Neural cell (in vitro differentiated cells): ENCODE measurements at regions not wholly inside any gene's neighbourhood (a gene's known extent, or its start where the extent isn't known, plus 50 kb on each side); places are given as distances from the start of the nearest gene placed in this dataset.

Source experiments
- H2AFZ ChIP-seq: fragments of 200-600, 300-800 bp; sonication (generic), shearing (Covaris generic); 2 replicates; pipeline ENCODE4 v1.6.0; 2014; ENCODE audit warnings: low read depth, mild to moderate bottlenecking, antibody characterized with exemption, low read length, moderate library complexity
- H3F3A ChIP-seq: fragments of 200-600 bp; shearing (Covaris generic); 2 replicates; pipeline ENCODE4 v1.6.1; 2016; ENCODE audit warnings: mild to moderate bottlenecking, moderate library complexity, mixed read lengths, antibody characterized with exemption, low read length; ENCODE audit not compliant: insufficient read depth, poor library complexity, severe bottlenecking
- H3K27ac ChIP-seq: fragments of 200-600, 300-800 bp; sonication (generic), shearing (Covaris generic); 2 replicates; pipeline ENCODE4 v1.5.1; 2014; ENCODE audit warnings: mild to moderate bottlenecking, low read length, moderate library complexity
- H3K27me3 ChIP-seq: fragments of 300-800, 200-600 bp; sonication (generic), shearing (Covaris generic); 2 replicates; pipeline ENCODE4 v1.6.0; 2014; ENCODE audit warnings: mild to moderate bottlenecking, low read depth, low read length, moderate library complexity; ENCODE audit not compliant: insufficient read depth
- H3K36me3 ChIP-seq: fragments of 300-800, 200-600 bp; sonication (generic), shearing (Covaris generic); 2 replicates; pipeline ENCODE4 v1.5.1; 2014; ENCODE audit warnings: mild to moderate bottlenecking, antibody characterized with exemption, low read length, moderate library complexity; ENCODE audit not compliant: insufficient read depth
- H3K4me2 ChIP-seq: fragments of 300-800, 200-600 bp; sonication (generic), shearing (Covaris generic); 2 replicates; pipeline ENCODE4 v1.6.0; 2014; ENCODE audit warnings: mild to moderate bottlenecking, low read length
- H3K4me3 ChIP-seq: fragments of 300-800, 200-600 bp; sonication (generic), shearing (Covaris generic); 2 replicates; pipeline ENCODE4 v1.5.1; 2014; ENCODE audit warnings: mild to moderate bottlenecking, low read length, moderate library complexity
- H3K79me2 ChIP-seq: fragments of 200-600 bp; shearing (Covaris generic); replicated peaks from 2 replicates; pipeline ENCODE4 v1.6.0; 2014; ENCODE audit warnings: mild to moderate bottlenecking, low read length, moderate library complexity; ENCODE audit not compliant: insufficient read depth
- H3K9ac ChIP-seq: fragments of 300-800, 200-600 bp; sonication (generic), shearing (Covaris generic); 2 replicates; pipeline ENCODE4 v1.6.1; 2016; ENCODE audit warnings: mild to moderate bottlenecking, low read length, mixed read lengths
- H3K9me2 ChIP-seq: fragments of 200-600 bp; shearing (Covaris generic); 2 replicates; pipeline ENCODE4 v1.6.1; 2016; ENCODE audit warnings: mild to moderate bottlenecking, low read length, mixed read lengths; ENCODE audit not compliant: insufficient read depth
- H3K9me3 ChIP-seq: fragments of 200-600, 300-800 bp; sonication (generic), shearing (Covaris generic); 2 replicates; pipeline ENCODE4 v1.6.1; 2016; ENCODE audit warnings: mild to moderate bottlenecking, mixed run types, low read length, moderate library complexity, mixed read lengths
- H4K20me1 ChIP-seq: fragments of 200-600 bp; shearing (Covaris generic); 2 replicates; pipeline ENCODE4 v1.6.1; 2016; ENCODE audit warnings: mild to moderate bottlenecking, mixed run types; ENCODE audit not compliant: insufficient read depth
- EP300 ChIP-seq: fragments of 450-650 bp; conservative IDR thresholded peaks from 2 replicates; pipeline ENCODE4 v1.6.1; 2014; ENCODE audit warnings: antibody characterized with exemption, mild to moderate bottlenecking, moderate library complexity; ENCODE audit not compliant: poor library complexity, severe bottlenecking
- EZH2 ChIP-seq: fragments of 200-600, 300-800 bp; shearing (Covaris generic), sonication (generic); IDR thresholded peaks from 2 replicates; pipeline ENCODE4 v1.6.1; 2014; ENCODE audit warnings: antibody characterized with exemption, low read length, borderline replicate concordance, mild to moderate bottlenecking; ENCODE audit not compliant: insufficient read depth, poor library complexity, severe bottlenecking
- MXI1 ChIP-seq: fragments of 450-650 bp; conservative IDR thresholded peaks from 2 replicates; pipeline ENCODE4 v1.6.1; 2014; ENCODE audit warnings: antibody characterized with exemption, mild to moderate bottlenecking; ENCODE audit not compliant: poor library complexity, severe bottlenecking
- POLR2AphosphoS5 ChIP-seq: IDR thresholded peaks from 2 replicates; pipeline ENCODE4 v1.6.1; 2012
- RAD21 ChIP-seq: fragments of 450-650 bp; conservative IDR thresholded peaks from 2 replicates; pipeline ENCODE4 v1.6.1; 2014; ENCODE audit warnings: antibody characterized with exemption, mild to moderate bottlenecking, moderate library complexity
- SMC3 ChIP-seq: fragments of 450-650 bp; conservative IDR thresholded peaks from 2 replicates; pipeline ENCODE4 v1.6.1; 2014; ENCODE audit warnings: antibody characterized with exemption, mild to moderate bottlenecking, moderate library complexity; ENCODE audit not compliant: poor library complexity
- TAF1 ChIP-seq: IDR thresholded peaks from 2 replicates; pipeline ENCODE4 v1.6.1; 2012; ENCODE audit warnings: low read depth
- TF ChIP-seq, protein P1 (sequence below): fragments of 450-650 bp; IDR thresholded peaks from 2 replicates; pipeline ENCODE4 v1.5.1; 2014; ENCODE audit warnings: antibody characterized with exemption, mild to moderate bottlenecking, moderate library complexity; ENCODE audit not compliant: poor library complexity, severe bottlenecking
- TF ChIP-seq, protein P2 (sequence below): IDR thresholded peaks from 2 replicates; pipeline ENCODE4 v1.6.1; 2012; ENCODE audit warnings: borderline replicate concordance

DNA sequence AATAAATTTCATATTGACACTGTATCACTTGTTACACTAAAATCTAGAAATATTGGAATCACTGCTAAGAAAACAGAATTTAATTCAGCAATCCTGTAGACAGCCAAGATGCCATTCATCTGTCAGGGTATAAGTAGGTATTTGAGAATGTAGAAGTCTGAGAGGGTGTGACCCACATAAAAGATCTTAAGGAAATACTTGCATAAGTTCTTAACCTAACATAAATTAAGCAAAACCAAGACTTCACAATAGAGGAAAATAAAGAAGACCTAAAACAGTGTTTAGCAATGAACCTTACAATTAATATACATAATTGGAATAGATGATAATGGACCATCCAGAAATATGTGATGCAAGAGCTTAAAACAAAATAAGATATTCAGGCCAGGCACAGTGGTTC, 636.2 kb downstream of the TBC1D4 start:
- H3K36me3 ChIP-seq, result no peaks in the 10 kb centered on the region
- H3K27me3 ChIP-seq, result no peaks in the 10 kb centered on the region
- no peak overlapping the region for H3K27ac ChIP-seq
- H3K4me2 ChIP-seq, result no peak overlapping the region
- no peaks in the 10 kb centered on the region for H3K79me2 ChIP-seq
- H4K20me1 ChIP-seq, result no peaks in the 10 kb centered on the region
- H3F3A ChIP-seq, result no peaks in the 10 kb centered on the region
- no peak overlapping the region for H2AFZ ChIP-seq
- TF ChIP-seq RAD21, result no peak
- TF ChIP-seq TAF1, result no peak
- TF ChIP-seq POLR2AphosphoS5, result no peak
- TF ChIP-seq, protein P1, sequence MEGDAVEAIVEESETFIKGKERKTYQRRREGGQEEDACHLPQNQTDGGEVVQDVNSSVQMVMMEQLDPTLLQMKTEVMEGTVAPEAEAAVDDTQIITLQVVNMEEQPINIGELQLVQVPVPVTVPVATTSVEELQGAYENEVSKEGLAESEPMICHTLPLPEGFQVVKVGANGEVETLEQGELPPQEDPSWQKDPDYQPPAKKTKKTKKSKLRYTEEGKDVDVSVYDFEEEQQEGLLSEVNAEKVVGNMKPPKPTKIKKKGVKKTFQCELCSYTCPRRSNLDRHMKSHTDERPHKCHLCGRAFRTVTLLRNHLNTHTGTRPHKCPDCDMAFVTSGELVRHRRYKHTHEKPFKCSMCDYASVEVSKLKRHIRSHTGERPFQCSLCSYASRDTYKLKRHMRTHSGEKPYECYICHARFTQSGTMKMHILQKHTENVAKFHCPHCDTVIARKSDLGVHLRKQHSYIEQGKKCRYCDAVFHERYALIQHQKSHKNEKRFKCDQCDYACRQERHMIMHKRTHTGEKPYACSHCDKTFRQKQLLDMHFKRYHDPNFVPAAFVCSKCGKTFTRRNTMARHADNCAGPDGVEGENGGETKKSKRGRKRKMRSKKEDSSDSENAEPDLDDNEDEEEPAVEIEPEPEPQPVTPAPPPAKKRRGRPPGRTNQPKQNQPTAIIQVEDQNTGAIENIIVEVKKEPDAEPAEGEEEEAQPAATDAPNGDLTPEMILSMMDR, result no peak
- TF ChIP-seq, protein P2, sequence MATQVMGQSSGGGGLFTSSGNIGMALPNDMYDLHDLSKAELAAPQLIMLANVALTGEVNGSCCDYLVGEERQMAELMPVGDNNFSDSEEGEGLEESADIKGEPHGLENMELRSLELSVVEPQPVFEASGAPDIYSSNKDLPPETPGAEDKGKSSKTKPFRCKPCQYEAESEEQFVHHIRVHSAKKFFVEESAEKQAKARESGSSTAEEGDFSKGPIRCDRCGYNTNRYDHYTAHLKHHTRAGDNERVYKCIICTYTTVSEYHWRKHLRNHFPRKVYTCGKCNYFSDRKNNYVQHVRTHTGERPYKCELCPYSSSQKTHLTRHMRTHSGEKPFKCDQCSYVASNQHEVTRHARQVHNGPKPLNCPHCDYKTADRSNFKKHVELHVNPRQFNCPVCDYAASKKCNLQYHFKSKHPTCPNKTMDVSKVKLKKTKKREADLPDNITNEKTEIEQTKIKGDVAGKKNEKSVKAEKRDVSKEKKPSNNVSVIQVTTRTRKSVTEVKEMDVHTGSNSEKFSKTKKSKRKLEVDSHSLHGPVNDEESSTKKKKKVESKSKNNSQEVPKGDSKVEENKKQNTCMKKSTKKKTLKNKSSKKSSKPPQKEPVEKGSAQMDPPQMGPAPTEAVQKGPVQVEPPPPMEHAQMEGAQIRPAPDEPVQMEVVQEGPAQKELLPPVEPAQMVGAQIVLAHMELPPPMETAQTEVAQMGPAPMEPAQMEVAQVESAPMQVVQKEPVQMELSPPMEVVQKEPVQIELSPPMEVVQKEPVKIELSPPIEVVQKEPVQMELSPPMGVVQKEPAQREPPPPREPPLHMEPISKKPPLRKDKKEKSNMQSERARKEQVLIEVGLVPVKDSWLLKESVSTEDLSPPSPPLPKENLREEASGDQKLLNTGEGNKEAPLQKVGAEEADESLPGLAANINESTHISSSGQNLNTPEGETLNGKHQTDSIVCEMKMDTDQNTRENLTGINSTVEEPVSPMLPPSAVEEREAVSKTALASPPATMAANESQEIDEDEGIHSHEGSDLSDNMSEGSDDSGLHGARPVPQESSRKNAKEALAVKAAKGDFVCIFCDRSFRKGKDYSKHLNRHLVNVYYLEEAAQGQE, result no peak
- no peak for TF ChIP-seq EP300
- no peaks in the 10 kb centered on the region for H3K9me2 ChIP-seq
- H3K4me3 ChIP-seq, result no peak overlapping the region
- no peaks in the 10 kb centered on the region for H3K9me3 ChIP-seq
- H3K9ac ChIP-seq, result no peak overlapping the region

DNA sequence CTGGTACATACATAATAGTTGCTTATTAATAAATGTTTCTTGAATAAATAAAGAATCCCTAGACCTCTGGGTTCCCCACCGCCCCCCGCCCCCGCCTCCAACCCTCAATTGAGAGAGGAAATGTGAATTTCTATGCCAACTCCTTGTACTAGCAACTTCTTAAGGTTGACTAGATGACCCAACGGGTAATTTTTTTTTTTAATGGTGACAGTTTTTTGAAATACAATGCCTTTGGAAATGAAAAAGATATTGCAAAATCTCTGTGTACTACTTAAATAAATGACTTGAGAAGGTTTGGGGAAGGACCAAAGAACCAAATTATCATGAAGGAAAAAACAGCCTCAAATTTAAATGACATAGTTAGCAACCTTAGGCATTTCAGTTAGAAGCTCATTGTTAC, 640.3 kb downstream of the TBC1D4 start:
- TF ChIP-seq, protein P2, result no peak
- TF ChIP-seq SMC3 (no peak), EP300 (no peak), TAF1 (no peak), POLR2AphosphoS5 (no peak), MXI1 (no peak), EZH2 (no peak), RAD21 (no peak)
- TF ChIP-seq, protein P1, result no peak
- H4K20me1 ChIP-seq, result no peaks in the 10 kb centered on the region
- H2AFZ ChIP-seq, result no peak overlapping the region
- H3F3A ChIP-seq, result no peaks in the 10 kb centered on the region
- H3K27ac ChIP-seq, result no peak overlapping the region
- H3K4me2 ChIP-seq, result no peak overlapping the region
- H3K9me2 ChIP-seq, result no peaks in the 10 kb centered on the region
- H3K79me2 ChIP-seq, result no peaks in the 10 kb centered on the region
- H3K27me3 ChIP-seq, result no peaks in the 10 kb centered on the region
- H3K9me3 ChIP-seq, result no peaks in the 10 kb centered on the region
- H3K36me3 ChIP-seq, result no peaks in the 10 kb centered on the region
- H3K9ac ChIP-seq, result no peak overlapping the region
- H3K4me3 ChIP-seq, result no peak overlapping the region
